GM23338 (cell line): ENCODE measurements at regions not wholly inside any gene's neighbourhood (a gene's known extent, or its start where the extent isn't known, plus 50 kb on each side); places are given as distances from the start of the nearest gene placed in this dataset.

Experiments used
- ATAC-seq: fragments of 200-7000 bp; cut with Tn5 transposase; 3 replicates; pipeline ENCODE4 v1.9.1; 2020
- DNase-seq: peaks from one replicate; pipeline ENCODE4 v3.0.0-alpha.2; 2015; ENCODE audit warnings: low spot score
- H2AFZ ChIP-seq: fragments of 200-600 bp; sonication (generic); 2 replicates; pipeline ENCODE4 v1.8.0; 2016; ENCODE audit warnings: antibody characterized with exemption, mild to moderate bottlenecking, moderate library complexity
- H3F3A ChIP-seq: fragments of 200-600 bp; sonication (generic); replicated peaks from 2 replicates; pipeline ENCODE4 v1.8.0; 2017; ENCODE audit warnings: antibody characterized with exemption, mixed run types, low read depth
- H3K27ac ChIP-seq: fragments of 200-600 bp; sonication (generic); 2 replicates; pipeline ENCODE4 v1.6.1; 2016; ENCODE audit warnings: low read depth
- H3K27me3 ChIP-seq: fragments of 200-600 bp; sonication (generic); 2 replicates; pipeline ENCODE4 v1.8.0; 2016; ENCODE audit warnings: mild to moderate bottlenecking, mixed run types, moderate library complexity; ENCODE audit not compliant: insufficient read depth
- H3K36me3 ChIP-seq: fragments of 200-600 bp; sonication (generic); 2 replicates; pipeline ENCODE4 v1.8.0; 2016; ENCODE audit warnings: mild to moderate bottlenecking; ENCODE audit not compliant: insufficient read depth
- H3K4me1 ChIP-seq: fragments of 200-600 bp; sonication (generic); 2 replicates; pipeline ENCODE4 v1.8.0; 2016; ENCODE audit warnings: mild to moderate bottlenecking, moderate library complexity; ENCODE audit not compliant: insufficient read depth
- H3K4me2 ChIP-seq: fragments of 200-600 bp; sonication (generic); 2 replicates; pipeline ENCODE4 v1.7.1; 2017; ENCODE audit warnings: mixed run types
- H3K4me3 ChIP-seq: fragments of 200-600 bp; sonication (generic); 2 replicates; pipeline ENCODE4 v1.6.1; 2016; ENCODE audit warnings: mixed run types
- H3K79me2 ChIP-seq: fragments of 200-600 bp; sonication (generic); replicated peaks from 2 replicates; pipeline ENCODE4 v1.8.0; 2017; ENCODE audit warnings: mild to moderate bottlenecking; ENCODE audit not compliant: insufficient read depth
- H3K9me2 ChIP-seq: fragments of 200-600 bp; sonication (generic); 2 replicates; pipeline ENCODE4 v1.8.0; 2017; ENCODE audit not compliant: insufficient read depth
- H4K20me1 ChIP-seq: fragments of 200-600 bp; sonication (generic); replicated peaks from 2 replicates; pipeline ENCODE4 v1.8.0; 2017; ENCODE audit warnings: mild to moderate bottlenecking; ENCODE audit not compliant: insufficient read depth
- H3K27ac Mint-ChIP-seq: 2 replicates; pipeline ENCODE4 v1.8.0; 2020; ENCODE audit warnings: inconsistent platforms, mild to moderate bottlenecking, moderate library complexity, mixed read lengths
- H3K27me3 Mint-ChIP-seq: 3 replicates; pipeline ENCODE4 v1.8.0; 2022; ENCODE audit warnings: low read depth, mild to moderate bottlenecking, moderate library complexity, mixed read lengths, inconsistent platforms; ENCODE audit not compliant: insufficient read depth, poor library complexity
- H3K36me3 Mint-ChIP-seq: 3 replicates; pipeline ENCODE4 v1.8.0; 2021; ENCODE audit warnings: low read depth, mild to moderate bottlenecking, inconsistent platforms, moderate library complexity, mixed read lengths
- H3K4me1 Mint-ChIP-seq: 3 replicates; pipeline ENCODE4 v1.8.0; 2020; ENCODE audit warnings: mild to moderate bottlenecking, inconsistent platforms, mixed read lengths
- H3K4me3 Mint-ChIP-seq: 3 replicates; pipeline ENCODE4 v1.8.0; 2021; ENCODE audit warnings: moderate library complexity, mild to moderate bottlenecking, inconsistent platforms, mixed read lengths
- H3K9me3 Mint-ChIP-seq: 3 replicates; pipeline ENCODE4 v1.8.0; 2020; ENCODE audit warnings: moderate library complexity, mild to moderate bottlenecking, inconsistent platforms, mixed read lengths
- CREB1 ChIP-seq: fragments of 250-450 bp; sonication (Bioruptor Pico); IDR thresholded peaks from 2 replicates; pipeline ENCODE4 v1.5.0; 2020; ENCODE audit warnings: low read depth, mild to moderate bottlenecking, moderate library complexity
- CTCF ChIP-seq, 2 experiments: fragments of 200-600 bp in 1 of 2; sonication (generic) in 1 of 2; conservative IDR thresholded peaks; 2 replicates each; pipeline versions ENCODE4 v1.5.1 to v1.6.1; 2016 to 2017; ENCODE audit warnings: antibody characterized with exemption in 2 of 2, low read depth in 2 of 2, mild to moderate bottlenecking in 2 of 2, moderate library complexity in 1 of 2
- EZH2 ChIP-seq: fragments of 200-600 bp; sonication (generic); IDR thresholded peaks from one replicate; pipeline ENCODE4 v1.8.0; 2017; ENCODE audit warnings: antibody characterized with exemption, mild to moderate bottlenecking, low read depth; ENCODE audit not compliant: unreplicated experiment
- EZH2phosphoT487 ChIP-seq: fragments of 200-600 bp; sonication (generic); IDR thresholded peaks from one replicate; pipeline ENCODE4 v1.8.1; 2018; ENCODE audit warnings: antibody characterized with exemption; ENCODE audit not compliant: unreplicated experiment
- JUNB ChIP-seq: IDR thresholded peaks from one replicate; pipeline ENCODE4 v1.6.1; 2016; ENCODE audit warnings: antibody characterized with exemption; ENCODE audit not compliant: unreplicated experiment
- NANOG ChIP-seq: IDR thresholded peaks from 2 replicates; pipeline ENCODE4 v1.6.1; 2016; ENCODE audit warnings: antibody characterized with exemption, borderline replicate concordance
- POLR2AphosphoS5 ChIP-seq: IDR thresholded peaks from 2 replicates; pipeline ENCODE4 v1.6.1; 2016; ENCODE audit warnings: antibody characterized with exemption, low read depth
- ZNF114 ChIP-seq: fragments of 250-450 bp; sonication (Bioruptor Pico); IDR thresholded peaks from 2 replicates; pipeline ENCODE4 v1.5.0; 2020; ENCODE audit warnings: mild to moderate bottlenecking, moderate library complexity
- ZNF331 ChIP-seq: fragments of 250-450 bp; sonication (Bioruptor Pico); IDR thresholded peaks from 2 replicates; pipeline ENCODE4 v1.5.0; 2020; ENCODE audit warnings: low read depth, mild to moderate bottlenecking, moderate library complexity
- ZNF462 ChIP-seq: fragments of 250-450 bp; sonication (Bioruptor Pico); IDR thresholded peaks from 2 replicates; pipeline ENCODE4 v1.5.0; 2020; ENCODE audit warnings: mild to moderate bottlenecking, moderate library complexity
- TF ChIP-seq, protein P1 (sequence below): IDR thresholded peaks from one replicate; pipeline ENCODE4 v1.6.1; 2018; ENCODE audit warnings: antibody characterized with exemption; ENCODE audit not compliant: unreplicated experiment

DNA sequence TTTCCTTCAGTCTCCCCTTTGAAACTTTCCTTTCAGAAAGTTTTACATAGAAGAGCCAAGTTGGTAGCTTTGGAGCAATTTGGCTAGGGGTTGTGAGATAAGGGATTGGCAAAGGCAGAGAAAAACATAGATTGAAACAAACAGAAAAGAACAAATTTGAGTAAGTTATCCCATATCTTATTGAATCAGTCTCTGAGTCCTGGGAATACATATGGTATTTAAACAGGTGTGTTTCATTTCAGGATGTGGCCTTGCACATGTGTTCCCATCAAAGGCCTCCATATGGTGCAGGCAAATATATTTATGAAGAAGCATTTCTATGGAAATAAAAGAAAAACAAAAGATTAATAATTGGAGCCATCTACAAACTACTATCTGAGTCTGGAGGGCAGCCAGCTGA is 227.9 kb upstream of the ZFP42 start:
- no peaks in the 10 kb centered on the region for H3K27me3 ChIP-seq
- no peak for ATAC-seq
- 0 out of 2 replicates have a peak, but pooled peaks cover 4% of the 10 kb centered on the region for H3K4me1 ChIP-seq
- TF ChIP-seq, protein P1, sequence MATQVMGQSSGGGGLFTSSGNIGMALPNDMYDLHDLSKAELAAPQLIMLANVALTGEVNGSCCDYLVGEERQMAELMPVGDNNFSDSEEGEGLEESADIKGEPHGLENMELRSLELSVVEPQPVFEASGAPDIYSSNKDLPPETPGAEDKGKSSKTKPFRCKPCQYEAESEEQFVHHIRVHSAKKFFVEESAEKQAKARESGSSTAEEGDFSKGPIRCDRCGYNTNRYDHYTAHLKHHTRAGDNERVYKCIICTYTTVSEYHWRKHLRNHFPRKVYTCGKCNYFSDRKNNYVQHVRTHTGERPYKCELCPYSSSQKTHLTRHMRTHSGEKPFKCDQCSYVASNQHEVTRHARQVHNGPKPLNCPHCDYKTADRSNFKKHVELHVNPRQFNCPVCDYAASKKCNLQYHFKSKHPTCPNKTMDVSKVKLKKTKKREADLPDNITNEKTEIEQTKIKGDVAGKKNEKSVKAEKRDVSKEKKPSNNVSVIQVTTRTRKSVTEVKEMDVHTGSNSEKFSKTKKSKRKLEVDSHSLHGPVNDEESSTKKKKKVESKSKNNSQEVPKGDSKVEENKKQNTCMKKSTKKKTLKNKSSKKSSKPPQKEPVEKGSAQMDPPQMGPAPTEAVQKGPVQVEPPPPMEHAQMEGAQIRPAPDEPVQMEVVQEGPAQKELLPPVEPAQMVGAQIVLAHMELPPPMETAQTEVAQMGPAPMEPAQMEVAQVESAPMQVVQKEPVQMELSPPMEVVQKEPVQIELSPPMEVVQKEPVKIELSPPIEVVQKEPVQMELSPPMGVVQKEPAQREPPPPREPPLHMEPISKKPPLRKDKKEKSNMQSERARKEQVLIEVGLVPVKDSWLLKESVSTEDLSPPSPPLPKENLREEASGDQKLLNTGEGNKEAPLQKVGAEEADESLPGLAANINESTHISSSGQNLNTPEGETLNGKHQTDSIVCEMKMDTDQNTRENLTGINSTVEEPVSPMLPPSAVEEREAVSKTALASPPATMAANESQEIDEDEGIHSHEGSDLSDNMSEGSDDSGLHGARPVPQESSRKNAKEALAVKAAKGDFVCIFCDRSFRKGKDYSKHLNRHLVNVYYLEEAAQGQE = no peak
- TF ChIP-seq ZNF462 (CRISPR knock-in tag) (no peak), ZNF114 (no peak), EZH2phosphoT487 (no peak), JUNB (no peak), EZH2 (no peak), CREB1 (CRISPR knock-in tag) (no peak), CTCF (conservative IDR thresholded peaks at IDR 0.05; ENCODE audit: low read depth in 2 of 2) (no peak), POLR2AphosphoS5 (no peak), NANOG (no peak), ZNF331 (CRISPR knock-in tag) (no peak)
- H3K9me3 Mint-ChIP-seq = no peaks in the 10 kb centered on the region
- no peak for DNase-seq
- no peaks in the 10 kb centered on the region for H3K79me2 ChIP-seq
- no peaks in the 10 kb centered on the region for H4K20me1 ChIP-seq
- no peak overlapping the region for H3K27ac ChIP-seq
- H3K4me3 ChIP-seq = no peak overlapping the region
- no peak overlapping the region for H3K4me3 Mint-ChIP-seq
- H3K36me3 ChIP-seq = no peaks in the 10 kb centered on the region
- peak overlapping the region; percentile 69; the same call in 1 of the 2 replicates for H2AFZ ChIP-seq
- H3K9me2 ChIP-seq = peaks cover 16% of the 10 kb centered on the region; the same call in 1 of the 2 replicates
- H3K36me3 Mint-ChIP-seq = no peaks in the 10 kb centered on the region; the same call in 2 of the 3 replicates
- H3F3A ChIP-seq = no peaks in the 10 kb centered on the region
- peaks cover 3% of the 10 kb centered on the region; the same call in 2 of the 3 replicates for H3K4me1 Mint-ChIP-seq
- no peaks in the 10 kb centered on the region for H3K27me3 Mint-ChIP-seq
- H3K4me2 ChIP-seq = no peak overlapping the region
- no peak overlapping the region for H3K27ac Mint-ChIP-seq
